ENCODE measurements at regions not wholly inside any gene's neighbourhood (a gene's known extent, or its start where the extent isn't known, plus 50 kb on each side); places are given as distances from the start of the nearest gene placed in this dataset.

GRCh38 chr15:25954398-25954797 lies 91.3 kb upstream of the ATP10A start:
- Histone ChIP-seq H3K4me1 (no peaks in the 10 kb centered on the region), H3K4me3 (no peak overlapping the region), H3K9me3 (no peaks in the 10 kb centered on the region), H3K27ac (no peak overlapping the region), H3K36me3 (replicated peaks in 1 of 2; ENCODE audit: insufficient read depth in 1 of 2, low read depth in 2 of 2) (no peaks in the 10 kb centered on the region), H3K27me3 (no peaks in the 10 kb centered on the region)
- DNase-seq (no peak), ATAC-seq (no peak)
- intact Hi-C loops (cut with DNase I): no loop called here
- 31 to 56% methylated on average over 4 of the region's 4 CpGs for WGBS, 2 donors
- TF ChIP-seq POLR2A (IDR thresholded peaks at IDR 0.05): no peak
- TF ChIP-seq CTCF (IDR thresholded peaks at IDR 0.05): no peak

- intact Hi-C loops (cut with DNase I): no loop called here
- ATAC-seq: no peak
- 73 to 85% methylated on average over 2 of the region's 2 CpGs for whole genome bisulfite sequencing, 2 donors
- no peaks in the 10 kb centered on the region for H3K27me3 ChIP-seq
- no peak overlapping the region for H3K4me3 ChIP-seq
- H3K9me3 ChIP-seq: no peaks in the 10 kb centered on the region
- no peak for TF ChIP-seq CTCF (IDR thresholded peaks at IDR 0.05)
- TF ChIP-seq POLR2A (IDR thresholded peaks at IDR 0.05): no peak
- H3K27ac ChIP-seq: no peak overlapping the region
- DNase-seq: no peak
- no peaks in the 10 kb centered on the region for H3K36me3 ChIP-seq (replicated peaks in 1 of 2; ENCODE audit: insufficient read depth in 1 of 2, low read depth in 2 of 2)
- no peaks in the 10 kb centered on the region for H3K4me1 ChIP-seq
Measured at GRCh38 chr15:25950014-25950413, 86.9 kb upstream of the ATP10A start.

- ATAC-seq: no peak
- peak in 3 of 7 experiments; percentile 27 to 44 (median 34) for TF ChIP-seq CTCF (IDR thresholded peaks at IDR 0.05)
- no peak for TF ChIP-seq POLR2A (IDR thresholded peaks at IDR 0.05)
Measured at GRCh38 chr15:25947323-25948314, 84.5 kb upstream of the ATP10A start.

GRCh38 chr15:25946241-25946805 lies 83.2 kb upstream of the ATP10A start:
- Histone ChIP-seq H3K4me1 (no peaks in the 10 kb centered on the region), H3K27me3 (no peaks in the 10 kb centered on the region), H3K27ac (no peak overlapping the region), H3K9me3 (no peaks in the 10 kb centered on the region), H3K4me3 (no peak overlapping the region), H3K36me3 (replicated peaks in 1 of 2; ENCODE audit: insufficient read depth in 1 of 2, low read depth in 2 of 2) (no peaks in the 10 kb centered on the region)
- DNase-seq (no peak), ATAC-seq (no peak)
- WGBS, 2 donors: 62 to 72% methylated on average over 20 to 21 of the region's 21 CpGs
- TF ChIP-seq CTCF (IDR thresholded peaks at IDR 0.05): no peak
- TF ChIP-seq POLR2A (IDR thresholded peaks at IDR 0.05): no peak
- intact Hi-C loops (cut with DNase I): no loop called here

More at GRCh38 chr15:25947323-25948314, 84.5 kb upstream of the ATP10A start:
- no peaks in the 10 kb centered on the region for H3K9me3 ChIP-seq
- H3K4me3 ChIP-seq: no peak overlapping the region
- DNase-seq: peak; percentile 13 to 38 (median 18)
- intact Hi-C loops (cut with DNase I): no loop called here
- H3K27ac ChIP-seq: no peak overlapping the region
- no peaks in the 10 kb centered on the region for H3K27me3 ChIP-seq
- H3K4me1 ChIP-seq: no peaks in the 10 kb centered on the region
- WGBS, 2 donors: 24 to 27% methylated on average over 5 of the region's 5 CpGs
- H3K36me3 ChIP-seq (replicated peaks in 1 of 2; ENCODE audit: insufficient read depth in 1 of 2, low read depth in 2 of 2): no peaks in the 10 kb centered on the region

Measured in body of pancreas (tissue), 4 donors.